BJ (cell line): ENCODE measurements at regions not wholly inside any gene's neighbourhood (a gene's known extent, or its start where the extent isn't known, plus 50 kb on each side); places are given as distances from the start of the nearest gene placed in this dataset.

ENCODE experiments used
- CTCF ChIA-PET: fragments of 350-600 bp; formaldehyde crosslinking; extraction: SDS; loops from one replicate; lab custom pipeline; 2021; ENCODE audit warnings: antibody characterized with exemption, inconsistent platforms; lab: Yijun Ruan, JAX
- POLR2A ChIA-PET: fragments of 300-600 bp; sonication (Branson Sonifier 250); formaldehyde crosslinking; extraction: SDS; loops from one replicate; lab custom pipeline; 2021; ENCODE audit warnings: antibody characterized with exemption; lab: Charles Lee
- DNase-seq: peaks from one replicate; pipeline ENCODE4 v3.0.0-alpha.2; 2011; ENCODE audit warnings: low read depth
- H3K27me3 ChIP-seq: 2 replicates; pipeline ENCODE4 v1.6.0; 2011; ENCODE audit warnings: low read length; ENCODE audit not compliant: control insufficient read depth, insufficient read depth
- H3K36me3 ChIP-seq: 2 replicates; pipeline ENCODE4 v1.5.1; 2011; ENCODE audit warnings: low read length; ENCODE audit not compliant: control insufficient read depth, insufficient read depth
- H3K4me3 ChIP-seq: 2 replicates; pipeline ENCODE4 v1.5.1; 2011; ENCODE audit warnings: low read depth, mild to moderate bottlenecking, control low read depth, low read length
- TF ChIP-seq, protein P1 (sequence below): IDR thresholded peaks from 2 replicates; pipeline ENCODE4 v1.5.1; 2011; ENCODE audit warnings: low read depth, mild to moderate bottlenecking, control low read depth, inconsistent platforms, low read length, moderate library complexity; ENCODE audit not compliant: insufficient read depth

DNA sequence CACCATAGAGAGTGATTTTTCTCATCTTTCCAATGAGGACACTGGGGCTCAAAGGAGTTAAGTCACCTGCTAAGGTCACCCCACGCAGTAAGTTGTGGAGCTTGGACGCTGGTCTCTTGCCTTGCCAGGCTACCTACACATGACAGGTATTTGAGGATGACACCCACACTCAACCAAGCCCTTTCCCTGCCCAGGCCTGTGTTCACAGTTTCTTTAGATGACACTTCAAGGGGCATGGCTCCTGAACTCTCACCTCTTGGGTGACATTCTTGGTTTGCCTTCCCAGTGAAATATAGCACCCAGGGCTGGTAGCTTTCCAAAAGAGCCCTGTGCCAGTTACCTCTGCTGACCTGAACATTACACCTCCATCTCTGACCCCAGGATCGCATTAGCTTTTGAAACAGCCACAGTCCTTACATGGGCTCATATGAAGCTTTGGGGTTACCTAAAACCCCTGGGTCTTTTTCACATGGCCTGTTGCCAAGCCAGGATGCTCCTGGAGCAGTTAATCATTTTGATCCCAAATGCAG lies 148.0 kb downstream of the RPLP1 start:
- POLR2A ChIA-PET: no interaction called here

DNA sequence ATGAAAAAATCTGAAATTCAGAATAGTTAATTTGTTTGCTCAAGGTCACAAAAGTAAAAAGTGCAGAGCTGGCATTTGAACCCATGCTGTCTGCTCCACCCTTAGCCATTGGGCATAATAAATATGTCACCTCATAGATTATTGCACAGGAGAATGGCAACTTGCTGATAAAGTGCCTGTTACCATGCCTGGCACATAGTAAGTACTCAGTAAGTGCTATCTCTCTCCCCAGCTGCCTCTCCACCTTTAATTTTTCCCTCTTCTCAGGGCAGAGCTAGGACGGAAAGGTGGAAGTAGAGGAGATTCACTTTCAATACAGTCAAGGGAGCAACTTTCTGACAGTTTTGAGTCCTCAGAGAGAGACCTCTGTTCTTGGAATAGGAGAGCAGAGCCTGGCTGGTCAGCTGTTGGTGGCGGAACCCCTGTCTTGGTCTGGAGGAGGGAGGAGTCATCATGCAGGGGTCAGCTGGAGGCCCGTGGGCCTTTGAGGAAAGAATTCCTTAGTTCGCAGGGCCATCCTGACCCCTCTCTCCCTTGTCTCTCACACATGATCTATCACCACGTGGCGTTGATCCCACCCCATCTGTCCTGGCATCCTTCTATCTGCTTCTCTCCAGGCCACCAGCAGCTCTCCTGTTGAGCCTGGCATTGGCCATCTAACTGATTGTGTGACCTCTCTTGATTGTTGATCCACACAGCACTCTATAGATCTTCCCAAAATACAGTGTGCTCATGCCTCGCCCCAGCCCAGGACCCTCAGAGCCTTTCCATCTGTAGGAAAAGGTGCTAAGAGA lies 149.3 kb downstream of the RPLP1 start:
- TF ChIP-seq, protein P1, sequence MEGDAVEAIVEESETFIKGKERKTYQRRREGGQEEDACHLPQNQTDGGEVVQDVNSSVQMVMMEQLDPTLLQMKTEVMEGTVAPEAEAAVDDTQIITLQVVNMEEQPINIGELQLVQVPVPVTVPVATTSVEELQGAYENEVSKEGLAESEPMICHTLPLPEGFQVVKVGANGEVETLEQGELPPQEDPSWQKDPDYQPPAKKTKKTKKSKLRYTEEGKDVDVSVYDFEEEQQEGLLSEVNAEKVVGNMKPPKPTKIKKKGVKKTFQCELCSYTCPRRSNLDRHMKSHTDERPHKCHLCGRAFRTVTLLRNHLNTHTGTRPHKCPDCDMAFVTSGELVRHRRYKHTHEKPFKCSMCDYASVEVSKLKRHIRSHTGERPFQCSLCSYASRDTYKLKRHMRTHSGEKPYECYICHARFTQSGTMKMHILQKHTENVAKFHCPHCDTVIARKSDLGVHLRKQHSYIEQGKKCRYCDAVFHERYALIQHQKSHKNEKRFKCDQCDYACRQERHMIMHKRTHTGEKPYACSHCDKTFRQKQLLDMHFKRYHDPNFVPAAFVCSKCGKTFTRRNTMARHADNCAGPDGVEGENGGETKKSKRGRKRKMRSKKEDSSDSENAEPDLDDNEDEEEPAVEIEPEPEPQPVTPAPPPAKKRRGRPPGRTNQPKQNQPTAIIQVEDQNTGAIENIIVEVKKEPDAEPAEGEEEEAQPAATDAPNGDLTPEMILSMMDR: no peak
- Histone ChIP-seq H3K27me3 (peaks cover 14% of the 10 kb centered on the region), H3K4me3 (no peak overlapping the region), H3K36me3 (no peaks in the 10 kb centered on the region)
- CTCF ChIA-PET: interaction anchor here (0.8 to 2.0 kb wide), 4 partner anchors 8 to 40 kb away, joined by 3 to 4 read pairs (median 4); no protein-coding TSS in a partner anchor
- DNase-seq: no peak
- POLR2A ChIA-PET: no interaction called here

More for the DNA sequence above, 148.0 kb downstream of the RPLP1 start:
- CTCF ChIA-PET: interaction anchor here (0.6 to 2.0 kb wide), 3 partner anchors 9 to 41 kb away, joined by 3 to 4 read pairs (median 4); no protein-coding TSS in a partner anchor
- DNase-seq: no peak
- H3K27me3 ChIP-seq: peaks cover 14% of the 10 kb centered on the region
- H3K4me3 ChIP-seq: no peak overlapping the region
- TF ChIP-seq, protein P1: no peak
- no peaks in the 10 kb centered on the region for H3K36me3 ChIP-seq

DNA sequence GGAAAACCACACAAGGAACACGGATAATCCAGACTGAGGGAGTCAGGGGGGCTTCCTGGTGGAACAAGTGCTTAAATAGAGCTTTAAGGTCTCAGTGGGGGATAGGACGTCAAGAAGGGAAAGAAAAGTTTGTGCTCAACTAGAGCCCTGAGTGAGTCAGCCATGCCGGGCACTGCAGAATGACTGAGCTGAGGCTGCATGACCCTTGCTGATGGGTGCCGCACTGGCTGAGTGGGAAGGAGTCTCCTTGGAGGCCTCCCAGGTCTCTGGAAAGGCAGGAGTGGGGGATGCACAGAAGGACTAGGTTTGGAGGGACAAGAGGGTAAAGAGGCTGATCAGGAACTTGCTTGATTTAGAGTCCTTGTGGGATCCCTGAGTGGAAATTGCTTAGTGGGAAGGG lies 150.3 kb downstream of the RPLP1 start:
- no peak for DNase-seq
- Histone ChIP-seq H3K36me3 (no peaks in the 10 kb centered on the region), H3K27me3 (peaks cover 14% of the 10 kb centered on the region), H3K4me3 (no peak overlapping the region)
- TF ChIP-seq, protein P1: no peak
- CTCF ChIA-PET: interaction anchor here (0.9 to 1.3 kb wide), 3 partner anchors 11 to 31 kb away, joined by 3 read pairs; no protein-coding TSS in a partner anchor
- POLR2A ChIA-PET: no interaction called here

DNA sequence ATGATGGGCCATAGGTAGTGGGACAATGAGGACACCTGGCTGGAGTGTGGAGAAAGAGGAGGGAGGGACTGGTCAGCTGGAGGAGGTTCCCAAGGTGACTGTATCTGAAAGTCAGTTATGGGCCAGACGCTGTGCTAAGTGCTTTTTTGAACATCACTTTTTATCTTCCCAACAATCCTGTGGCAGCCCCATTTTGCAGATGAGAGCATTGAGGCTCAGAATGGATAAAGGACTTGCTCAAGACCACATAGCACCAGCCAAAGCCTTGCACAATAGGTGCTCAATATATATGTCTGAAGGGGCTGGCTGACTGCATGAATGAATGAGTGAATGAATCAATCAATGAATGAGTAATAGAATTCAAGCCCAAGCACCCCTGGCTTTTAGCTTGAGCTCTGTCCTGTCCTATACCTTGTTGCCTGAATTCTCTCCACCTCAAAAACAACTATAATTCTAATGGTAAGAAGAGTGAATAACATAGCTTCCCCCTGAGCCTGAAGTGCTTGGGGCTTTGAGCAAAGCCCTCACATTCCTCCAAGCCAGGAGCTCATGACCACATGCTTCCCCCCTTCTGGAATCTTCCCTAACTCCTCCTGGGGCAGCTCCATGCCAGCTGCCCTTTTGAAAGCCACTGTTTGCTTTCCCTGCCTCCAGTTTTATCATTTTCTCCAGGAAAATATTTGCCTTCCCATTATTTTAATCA lies 150.9 kb downstream of the RPLP1 start:
- peaks cover 12% of the 10 kb centered on the region for H3K27me3 ChIP-seq
- POLR2A ChIA-PET: no interaction called here
- CTCF ChIA-PET: interaction anchor here (1.2 kb wide), 1 partner anchor 31 kb away, joined by 3 read pairs; no protein-coding TSS in a partner anchor

More for the DNA sequence above, 150.9 kb downstream of the RPLP1 start:
- TF ChIP-seq, protein P1: no peak
- DNase-seq: no peak
- H3K36me3 ChIP-seq: no peaks in the 10 kb centered on the region
- no peak overlapping the region for H3K4me3 ChIP-seq
